Left ventricle myocardium inferior (tissue), 1 donor: ENCODE measurements at regions not wholly inside any gene's neighbourhood (a gene's known extent, or its start where the extent isn't known, plus 50 kb on each side); places are given as distances from the start of the nearest gene placed in this dataset.

ENCODE experiments used
- DNase-seq: peaks from one replicate; pipeline ENCODE4 v3.0.0-alpha.2; 2020
- H3K27ac ChIP-seq: fragments of 200-600 bp; replicated peaks from 2 replicates; pipeline ENCODE4 v1.8.0; 2021
- H3K27me3 ChIP-seq: fragments of 200-600 bp; 2 replicates; pipeline ENCODE4 v1.8.0; 2021; ENCODE audit warnings: low read depth
- H3K36me3 ChIP-seq: fragments of 200-600 bp; 2 replicates; pipeline ENCODE4 v1.8.0; 2021
- H3K4me1 ChIP-seq: fragments of 200-600 bp; 2 replicates; pipeline ENCODE4 v1.8.0; 2021
- H3K4me3 ChIP-seq: fragments of 200-600 bp; 2 replicates; pipeline ENCODE4 v1.8.0; 2021; ENCODE audit warnings: mild to moderate bottlenecking, moderate library complexity
- H3K9me3 ChIP-seq: fragments of 200-600 bp; replicated peaks from 2 replicates; pipeline ENCODE4 v1.8.0; 2021
- intact Hi-C: fragments of 100-400 bp; cut with micrococcal nuclease; formaldehyde crosslinking; loops from one replicate; pipeline ENCODE4 v1.11.0; 2022
- TF ChIP-seq, protein P1 (sequence below): fragments of 200-600 bp; IDR thresholded peaks from 2 replicates; pipeline ENCODE4 v1.8.0; 2021; ENCODE audit warnings: antibody characterized with exemption, mild to moderate bottlenecking, borderline replicate concordance
- donor health status: DM: no; HTN: yes; CAD: no; lungs with severe emphysema.

DNA sequence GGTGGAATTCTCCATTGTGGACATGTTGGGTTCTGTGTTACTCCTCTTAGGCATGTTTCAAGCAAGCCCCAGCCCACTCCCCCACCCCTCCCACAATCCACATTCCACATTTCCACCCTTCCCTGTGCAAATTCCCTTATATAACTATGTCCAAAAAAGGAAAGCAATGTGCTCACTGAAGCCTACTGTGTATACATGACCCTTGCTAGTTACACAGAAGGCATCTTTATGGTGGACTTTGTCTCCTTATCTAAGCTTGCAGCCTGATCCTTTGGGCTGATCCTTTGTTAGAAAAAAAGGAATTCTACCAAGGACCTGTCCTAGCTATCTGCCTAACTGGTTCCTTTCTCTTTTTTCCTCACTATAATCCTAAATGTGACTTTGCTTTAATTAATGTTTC lies 796.8 kb downstream of the NLGN4X start:
- no peak overlapping the region for H3K4me3 ChIP-seq
- no peak for DNase-seq
- no peaks in the 10 kb centered on the region for H3K36me3 ChIP-seq
- TF ChIP-seq, protein P1, sequence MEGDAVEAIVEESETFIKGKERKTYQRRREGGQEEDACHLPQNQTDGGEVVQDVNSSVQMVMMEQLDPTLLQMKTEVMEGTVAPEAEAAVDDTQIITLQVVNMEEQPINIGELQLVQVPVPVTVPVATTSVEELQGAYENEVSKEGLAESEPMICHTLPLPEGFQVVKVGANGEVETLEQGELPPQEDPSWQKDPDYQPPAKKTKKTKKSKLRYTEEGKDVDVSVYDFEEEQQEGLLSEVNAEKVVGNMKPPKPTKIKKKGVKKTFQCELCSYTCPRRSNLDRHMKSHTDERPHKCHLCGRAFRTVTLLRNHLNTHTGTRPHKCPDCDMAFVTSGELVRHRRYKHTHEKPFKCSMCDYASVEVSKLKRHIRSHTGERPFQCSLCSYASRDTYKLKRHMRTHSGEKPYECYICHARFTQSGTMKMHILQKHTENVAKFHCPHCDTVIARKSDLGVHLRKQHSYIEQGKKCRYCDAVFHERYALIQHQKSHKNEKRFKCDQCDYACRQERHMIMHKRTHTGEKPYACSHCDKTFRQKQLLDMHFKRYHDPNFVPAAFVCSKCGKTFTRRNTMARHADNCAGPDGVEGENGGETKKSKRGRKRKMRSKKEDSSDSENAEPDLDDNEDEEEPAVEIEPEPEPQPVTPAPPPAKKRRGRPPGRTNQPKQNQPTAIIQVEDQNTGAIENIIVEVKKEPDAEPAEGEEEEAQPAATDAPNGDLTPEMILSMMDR: no peak
- no peaks in the 10 kb centered on the region for H3K9me3 ChIP-seq
- no peaks in the 10 kb centered on the region for H3K4me1 ChIP-seq
- intact Hi-C loops: no loop called here
- H3K27me3 ChIP-seq: no peaks in the 10 kb centered on the region
- H3K27ac ChIP-seq: no peak overlapping the region

- no peaks in the 10 kb centered on the region for H3K9me3 ChIP-seq
- H3K27me3 ChIP-seq: no peaks in the 10 kb centered on the region
- H3K4me1 ChIP-seq: no peaks in the 10 kb centered on the region
- DNase-seq: no peak
- TF ChIP-seq, protein P1: no peak
- H3K4me3 ChIP-seq: no peak overlapping the region
- H3K36me3 ChIP-seq: no peaks in the 10 kb centered on the region
- H3K27ac ChIP-seq: no peak overlapping the region
- intact Hi-C loops: no loop called here
These were observed 803.5 kb downstream of the NLGN4X start for GRCh38 chrX:5425119-5425518.

- intact Hi-C loops: no loop called here
- Histone ChIP-seq H3K27ac (no peak overlapping the region), H3K9me3 (no peaks in the 10 kb centered on the region), H3K27me3 (no peaks in the 10 kb centered on the region), H3K4me1 (no peaks in the 10 kb centered on the region), H3K36me3 (no peaks in the 10 kb centered on the region), H3K4me3 (no peak overlapping the region)
- TF ChIP-seq, protein P1: no peak
- DNase-seq: no peak
These were observed 811.3 kb downstream of the NLGN4X start for GRCh38 chrX:5417381-5417780.

- TF ChIP-seq, protein P1: no peak
- no peaks in the 10 kb centered on the region for H3K36me3 ChIP-seq
- H3K27ac ChIP-seq: no peak overlapping the region
- H3K9me3 ChIP-seq: no peaks in the 10 kb centered on the region
- intact Hi-C loops: no loop called here
- no peak for DNase-seq
- H3K27me3 ChIP-seq: no peaks in the 10 kb centered on the region
- no peaks in the 10 kb centered on the region for H3K4me1 ChIP-seq
- no peak overlapping the region for H3K4me3 ChIP-seq
These were observed 812.9 kb downstream of the NLGN4X start for GRCh38 chrX:5415738-5416137.

- intact Hi-C loops: no loop called here
- no peak overlapping the region for H3K27ac ChIP-seq
- no peaks in the 10 kb centered on the region for H3K27me3 ChIP-seq
- H3K36me3 ChIP-seq: no peaks in the 10 kb centered on the region
- H3K4me3 ChIP-seq: no peak overlapping the region
- no peaks in the 10 kb centered on the region for H3K4me1 ChIP-seq
- H3K9me3 ChIP-seq: no peaks in the 10 kb centered on the region
- TF ChIP-seq, protein P1: no peak
- no peak for DNase-seq
These were observed 819.6 kb downstream of the NLGN4X start for GRCh38 chrX:5409106-5409505.

GRCh38 chrX:5402461-5402860 lies 826.2 kb downstream of the NLGN4X start:
- intact Hi-C loops: no loop called here
- Histone ChIP-seq H3K4me1 (no peaks in the 10 kb centered on the region), H3K4me3 (no peak overlapping the region), H3K27me3 (no peaks in the 10 kb centered on the region), H3K36me3 (no peaks in the 10 kb centered on the region), H3K9me3 (no peaks in the 10 kb centered on the region), H3K27ac (no peak overlapping the region)
- DNase-seq: no peak
- TF ChIP-seq, protein P1: no peak
